Right renal cortex interstitium (tissue), 3 donors: ENCODE measurements at regions not wholly inside any gene's neighbourhood (a gene's known extent, or its start where the extent isn't known, plus 50 kb on each side); places are given as distances from the start of the nearest gene placed in this dataset.

Experiments
- DNase-seq, 3 donors: peaks; one replicate each; pipeline ENCODE4 v3.0.0-alpha.2; 2013; ENCODE audit warnings: low read depth in 3 of 3, low spot score in 2 of 3

- DNase-seq: no peak
Observed at GRCh38 chr9:23938908-23939307, 112.9 kb upstream of the ELAVL2 start.

- no peak for DNase-seq
Observed at GRCh38 chr9:23934291-23934906, 108.4 kb upstream of the ELAVL2 start.

- DNase-seq: no peak
Observed at GRCh38 chr9:23933348-23933747, 107.3 kb upstream of the ELAVL2 start.

GRCh38 chr9:23926368-23926767, 100.3 kb upstream of the ELAVL2 start:
- no peak for DNase-seq

GRCh38 chr9:23914431-23915003, 88.5 kb upstream of the ELAVL2 start:
- DNase-seq: no peak

GRCh38 chr9:23907343-23907742, 81.3 kb upstream of the ELAVL2 start:
- no peak for DNase-seq

GRCh38 chr9:23887781-23888180, 61.7 kb upstream of the ELAVL2 start:
- DNase-seq: no peak
